NB4 (cell line): ENCODE measurements at regions not wholly inside any gene's neighbourhood (a gene's known extent, or its start where the extent isn't known, plus 50 kb on each side); places are given as distances from the start of the nearest gene placed in this dataset.

Source experiments
- CTCF ChIP-seq: IDR thresholded peaks from one replicate; pipeline ENCODE4 v1.5.1; 2012; ENCODE audit warnings: low read depth, low read length
- MAX ChIP-seq: IDR thresholded peaks from 2 replicates; pipeline ENCODE4 v1.6.1; 2011; ENCODE audit warnings: low read depth, low read length
- POLR2A ChIP-seq: IDR thresholded peaks from 2 replicates; pipeline ENCODE4 v1.6.1; 2011; ENCODE audit warnings: mild to moderate bottlenecking; ENCODE audit not compliant: insufficient read length; ENCODE audit errors: extremely low read depth

- TF ChIP-seq POLR2A (no peak), CTCF (no peak), MAX (no peak)
These were observed 170.2 kb upstream of the PCDH18 start for GRCh38 chr4:137702512-137702911.
